ENCODE measurements at regions not wholly inside any gene's neighbourhood (a gene's known extent, or its start where the extent isn't known, plus 50 kb on each side); places are given as distances from the start of the nearest gene placed in this dataset.

DNA sequence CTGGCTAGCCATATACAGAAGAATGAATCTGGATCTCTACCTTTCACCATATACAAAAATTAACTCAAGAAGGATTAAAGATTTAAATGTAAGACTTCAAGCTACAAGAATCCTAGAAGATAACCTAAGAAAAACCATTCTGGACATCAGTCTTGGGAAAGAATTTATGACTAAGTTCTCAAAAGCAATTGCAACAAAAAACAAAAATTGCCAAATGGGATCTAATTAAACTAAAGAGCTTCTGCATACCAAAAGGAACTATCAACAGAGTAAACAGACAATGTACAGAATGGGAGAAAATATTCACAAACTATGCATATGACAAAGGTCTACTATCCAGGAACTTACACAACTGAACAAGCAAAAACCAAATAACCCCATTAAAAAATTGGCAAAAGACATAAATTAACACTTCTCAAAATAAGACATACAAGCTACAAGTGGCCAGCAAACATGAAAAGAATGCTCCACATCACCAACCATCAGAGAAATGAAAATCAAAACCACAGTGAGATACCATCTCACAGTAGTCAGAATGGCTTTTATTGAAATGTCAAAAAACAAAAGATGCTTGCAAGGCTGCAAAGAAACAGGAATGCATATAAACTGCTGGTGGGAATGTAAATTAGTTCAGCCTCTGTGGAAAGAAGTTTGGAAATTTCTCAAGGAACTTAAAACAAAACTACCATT is 66.8 kb upstream of the RSPO3 start:
- in situ Hi-C loops (cut with MboI; ENCODE audit: low pct_unique_long_range_greater_than_20kb, low sequenced_read_pairs, unreplicated experiment): no loop called here
- no peak for TF ChIP-seq CTCF (IDR thresholded peaks at IDR 0.05; ENCODE audit: extremely low read depth, insufficient read depth, missing control alignments)
- no peak for DNase-seq (ENCODE audit: low spot score)

GRCh38 chr6:127053032-127053874 is 65.2 kb upstream of the RSPO3 start:
- in situ Hi-C loops (cut with MboI; ENCODE audit: low pct_unique_long_range_greater_than_20kb, low sequenced_read_pairs, unreplicated experiment): no loop called here
- TF ChIP-seq CTCF (IDR thresholded peaks at IDR 0.05; ENCODE audit: extremely low read depth, insufficient read depth, missing control alignments): no peak
- no peak for DNase-seq (ENCODE audit: low spot score)

- in situ Hi-C loops (cut with MboI; ENCODE audit: low pct_unique_long_range_greater_than_20kb, low sequenced_read_pairs, unreplicated experiment): no loop called here
- no peak for DNase-seq (ENCODE audit: low spot score)
Measured at GRCh38 chr6:127053875-127054235, 64.6 kb upstream of the RSPO3 start.

DNA sequence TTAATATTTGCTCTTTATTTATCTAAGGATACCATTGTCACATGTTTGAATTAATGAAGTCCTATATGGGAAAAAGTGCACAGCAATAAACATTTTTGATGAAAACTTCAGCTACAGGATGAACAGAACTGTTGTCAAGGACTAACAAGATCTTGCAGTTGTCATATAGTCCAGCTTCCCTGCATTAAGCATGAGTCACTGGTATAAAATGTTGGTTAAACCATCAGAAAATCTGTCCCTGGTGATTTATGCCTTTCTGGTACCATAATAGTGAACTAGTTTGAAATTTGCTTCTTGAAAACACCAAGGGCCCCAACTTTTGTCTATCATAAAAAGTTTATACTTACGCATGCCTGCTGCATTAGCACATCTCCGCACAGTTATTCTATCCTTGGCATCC is 60.4 kb upstream of the RSPO3 start:
- no peak for TF ChIP-seq CTCF (IDR thresholded peaks at IDR 0.05; ENCODE audit: extremely low read depth, insufficient read depth, missing control alignments)
- in situ Hi-C loops (cut with MboI; ENCODE audit: low pct_unique_long_range_greater_than_20kb, low sequenced_read_pairs, unreplicated experiment): no loop called here
- no peak for DNase-seq (ENCODE audit: low spot score)

More at GRCh38 chr6:127053875-127054235, 64.6 kb upstream of the RSPO3 start:
- TF ChIP-seq CTCF (IDR thresholded peaks at IDR 0.05; ENCODE audit: extremely low read depth, insufficient read depth, missing control alignments): no peak

DNA sequence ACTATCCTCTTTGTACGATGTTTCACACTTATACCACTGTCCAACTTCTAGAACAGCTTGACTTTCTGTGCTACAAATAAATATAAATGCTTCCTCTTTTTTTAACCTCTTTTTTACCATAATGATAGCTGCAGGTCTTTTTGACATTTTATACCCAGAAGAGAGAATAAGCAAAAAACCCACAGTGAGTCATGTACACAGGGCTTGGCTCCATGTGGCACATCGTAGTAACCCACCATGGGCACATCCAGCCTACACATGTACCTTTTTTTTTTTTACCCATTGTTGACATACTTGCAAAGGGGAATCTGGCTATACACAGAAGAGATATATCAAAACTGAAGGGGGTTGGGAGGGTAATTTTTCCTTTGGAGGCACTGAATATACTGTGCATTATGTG is 59.5 kb upstream of the RSPO3 start:
- no peak for TF ChIP-seq CTCF (IDR thresholded peaks at IDR 0.05; ENCODE audit: extremely low read depth, insufficient read depth, missing control alignments)
- no peak for DNase-seq (ENCODE audit: low spot score)
- in situ Hi-C loops (cut with MboI; ENCODE audit: low pct_unique_long_range_greater_than_20kb, low sequenced_read_pairs, unreplicated experiment): no loop called here

Measured in GM13977 (cell line).